ENCODE measurements at regions not wholly inside any gene's neighbourhood (a gene's known extent, or its start where the extent isn't known, plus 50 kb on each side); places are given as distances from the start of the nearest gene placed in this dataset.

GRCh38 chr22:49692499-49693225 is 135.0 kb downstream of the BRD1 start:
- H3K9ac ChIP-seq (ENCODE audit: low read length), result no peak overlapping the region
- ATAC-seq, result no peak

More at GRCh38 chr22:49692499-49693225, 135.0 kb downstream of the BRD1 start:
- H3K36me3 ChIP-seq (ENCODE audit: control insufficient read depth in 1 of 2, insufficient read depth in 2 of 2, low read length in 2 of 2), result no peaks in the 10 kb centered on the region
- BruUV-seq (replicated peaks), result no TSS peak
- TF ChIP-seq ATF3 (IDR thresholded peaks at IDR 0.05) (no peak), RAD21 (IDR thresholded peaks at IDR 0.05; ENCODE audit: low read depth) (no peak), ZBTB33 (IDR thresholded peaks at IDR 0.05; ENCODE audit: extremely low read depth, insufficient replicate concordance, low read length) (no peak), YY1 (IDR thresholded peaks at IDR 0.05; ENCODE audit: extremely low read depth, insufficient replicate concordance, low read depth, low read length) (no peak), CBX3 (IDR thresholded peaks at IDR 0.05; ENCODE audit: low read depth) (no peak), EGR1 (IDR thresholded peaks at IDR 0.05; ENCODE audit: low read depth) (no peak), CTCF (IDR thresholded peaks at IDR 0.05 in 2 of 3, conservative IDR thresholded peaks at IDR 0.05 in 1 of 3; ENCODE audit: borderline replicate concordance in 1 of 3, insufficient read depth in 1 of 3, low read depth in 2 of 3, low read length in 2 of 3) (no peak), EZH2phosphoT487 (IDR thresholded peaks at IDR 0.05; ENCODE audit: borderline replicate concordance) (no peak), ZFX (IDR thresholded peaks at IDR 0.05) (no peak), JUND (IDR thresholded peaks at IDR 0.05) (no peak), POLR2A (IDR thresholded peaks at IDR 0.05; ENCODE audit: borderline replicate concordance, extremely low read depth, insufficient read depth, insufficient read length) (no peak), TCF7L2 (IDR thresholded peaks at IDR 0.05; ENCODE audit: borderline replicate concordance, extremely low read depth, insufficient read depth, insufficient read length) (no peak), SRF (IDR thresholded peaks at IDR 0.05; ENCODE audit: low read depth) (no peak), MAX (IDR thresholded peaks at IDR 0.05) (no peak), SIN3A (IDR thresholded peaks at IDR 0.05; ENCODE audit: low read depth) (no peak), ELF1 (IDR thresholded peaks at IDR 0.05; ENCODE audit: borderline replicate concordance, low read depth) (no peak), POLR2AphosphoS5 (IDR thresholded peaks at IDR 0.05; ENCODE audit: low read depth, low read length) (no peak), EZH2 (IDR thresholded peaks at IDR 0.05) (no peak)
- no peak overlapping the region for H2AFZ ChIP-seq (ENCODE audit: low read depth, low read length, poor library complexity, severe bottlenecking)
- RAD21 ChIA-PET (ENCODE audit: low non-redundant PET in 1 of 2, low total read pairs in 2 of 2, uncharacterized antibody in 2 of 2, unreplicated experiment in 2 of 2), result no interaction called here
- H3K4me1 ChIP-seq (ENCODE audit: control insufficient read depth in 1 of 2, insufficient read depth in 2 of 2, low read length in 2 of 2), result no peaks in the 10 kb centered on the region
- H3K4me3 ChIP-seq (replicated peaks in 1 of 2; ENCODE audit: low read depth in 1 of 2, low read length in 2 of 2), result no peak overlapping the region
- no peak for DNase-seq (ENCODE audit: low read depth, low spot score)
- H3K9me2 ChIP-seq (ENCODE audit: insufficient read depth), result no peaks in the 10 kb centered on the region
- no peak overlapping the region for H3K27ac ChIP-seq (ENCODE audit: low read depth, low read length)
- peaks cover 5 to 11% of the 10 kb centered on the region in 2 experiments; a peak in 2 of 4 replicates for H3K9me3 ChIP-seq (ENCODE audit: control insufficient read depth in 1 of 2, insufficient read depth in 1 of 2, low read depth in 1 of 2, low read length in 2 of 2)
- intact Hi-C loops (cut with micrococcal nuclease), result no loop called here
- POLR2A ChIA-PET, result no interaction called here
- no peaks in the 10 kb centered on the region for H3K79me2 ChIP-seq (ENCODE audit: insufficient read depth, low read length)
- no peaks in the 10 kb centered on the region for H4K20me1 ChIP-seq (ENCODE audit: insufficient read depth)
- H3K27me3 ChIP-seq (ENCODE audit: insufficient read depth, low read length), result peaks cover 37% of the 10 kb centered on the region; the same call in 1 of the 2 replicates
- no peak overlapping the region for H3K4me2 ChIP-seq (ENCODE audit: low read length)
- CTCF ChIA-PET, result no interaction called here
